Naive B cell (primary cell): ENCODE measurements at regions not wholly inside any gene's neighbourhood (a gene's known extent, or its start where the extent isn't known, plus 50 kb on each side); places are given as distances from the start of the nearest gene placed in this dataset.
A peak's percentile ranks its signal among the peaks of the same experiment; 100 is the strongest.

ENCODE experiments used
- ATAC-seq, 2 donors: fragments of 150-1000 bp; cut with Tn5 transposase; 2 replicates each; pipeline ENCODE4 v1.10.0; 2021; ENCODE audit warnings: low read depth in 2 of 2, mild to moderate bottlenecking in 2 of 2, moderate library complexity in 2 of 2
- DNase-seq: peaks from one replicate; pipeline ENCODE4 v3.0.0; 2022
- H3K27ac Mint-ChIP-seq, 6 donors: one replicate each; pipeline ENCODE4 v1.8.0; 2020 to 2022; ENCODE audit warnings: mild to moderate bottlenecking in 6 of 6, mixed read lengths in 6 of 6, moderate library complexity in 5 of 6, inconsistent platforms in 2 of 6
- H3K27me3 Mint-ChIP-seq, 3 donors: one replicate each; pipeline ENCODE4 v1.8.0; 2021 to 2022; ENCODE audit warnings: mixed read lengths in 3 of 3, mild to moderate bottlenecking in 1 of 3
- H3K36me3 Mint-ChIP-seq, 2 donors: one replicate each; pipeline ENCODE4 v1.8.0; 2020 to 2022; ENCODE audit warnings: mixed read lengths in 2 of 2, inconsistent platforms in 1 of 2, mild to moderate bottlenecking in 1 of 2
- H3K4me1 Mint-ChIP-seq, 3 donors: one replicate each; pipeline ENCODE4 v1.8.0; 2020 to 2022; ENCODE audit warnings: mixed read lengths in 3 of 3, inconsistent platforms in 1 of 3, mild to moderate bottlenecking in 1 of 3, moderate library complexity in 1 of 3
- H3K4me3 Mint-ChIP-seq, 8 donors: one replicate each; pipeline ENCODE4 v1.8.0; 2020 to 2022; ENCODE audit warnings: mild to moderate bottlenecking in 8 of 8, mixed read lengths in 8 of 8, moderate library complexity in 8 of 8, inconsistent platforms in 2 of 8
- H3K9me3 Mint-ChIP-seq, 7 donors: one replicate each; pipeline ENCODE4 v1.8.0; 2020 to 2022; ENCODE audit warnings: mixed read lengths in 7 of 7, mild to moderate bottlenecking in 5 of 7, inconsistent platforms in 2 of 7, moderate library complexity in 1 of 7

DNA sequence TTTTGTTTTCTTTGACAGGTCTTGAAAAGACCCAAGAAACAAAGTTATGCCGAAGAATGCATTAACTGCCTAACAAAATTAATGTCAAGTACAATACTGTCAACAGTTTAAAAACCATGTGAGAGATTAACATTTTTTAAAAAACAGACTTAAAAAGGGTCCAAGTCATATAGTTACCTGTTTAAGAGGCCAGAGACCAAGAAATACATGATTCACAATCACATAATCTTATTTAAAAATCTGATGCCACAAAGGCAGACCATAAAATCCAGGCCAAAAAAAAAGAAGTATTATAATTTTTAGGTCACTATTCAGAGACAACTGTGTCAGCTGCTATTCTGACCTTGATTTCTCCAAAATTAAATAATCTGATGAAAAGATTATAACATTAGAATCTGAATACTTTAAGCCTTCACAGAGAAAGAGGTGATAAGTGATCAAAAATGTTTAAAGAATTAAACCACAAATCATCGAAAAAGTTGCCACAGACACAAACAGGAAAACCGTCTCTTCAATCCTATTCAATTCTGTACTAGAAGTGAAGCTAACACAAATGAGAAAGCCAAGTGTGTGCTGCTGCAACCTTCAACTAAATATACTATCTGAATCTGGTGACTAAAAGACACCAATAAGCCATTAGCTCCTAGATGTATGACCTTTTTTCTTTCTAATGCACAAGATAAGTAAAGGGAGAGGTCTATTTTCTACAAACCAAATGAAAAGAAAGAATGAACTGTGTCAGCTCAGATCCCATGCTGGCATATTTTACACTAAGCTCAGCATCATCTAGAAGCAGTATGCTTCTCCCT is 286.0 kb downstream of the ZEB2 start:
- ATAC-seq (no peak), DNase-seq (no peak)
- peaks cover 0 to 8% of the 10 kb centered on the region in 2 donors for H3K36me3 Mint-ChIP-seq
- H3K9me3 Mint-ChIP-seq = no peaks in the 10 kb centered on the region
- H3K27ac Mint-ChIP-seq = peak overlapping the region in 2 of 6 donors; percentile 7 to 44
- peaks cover 41 to 51% (median 43%) of the 10 kb centered on the region in 3 donors for H3K4me1 Mint-ChIP-seq
- no peaks in the 10 kb centered on the region for H3K27me3 Mint-ChIP-seq
- H3K4me3 Mint-ChIP-seq = no peak overlapping the region

DNA sequence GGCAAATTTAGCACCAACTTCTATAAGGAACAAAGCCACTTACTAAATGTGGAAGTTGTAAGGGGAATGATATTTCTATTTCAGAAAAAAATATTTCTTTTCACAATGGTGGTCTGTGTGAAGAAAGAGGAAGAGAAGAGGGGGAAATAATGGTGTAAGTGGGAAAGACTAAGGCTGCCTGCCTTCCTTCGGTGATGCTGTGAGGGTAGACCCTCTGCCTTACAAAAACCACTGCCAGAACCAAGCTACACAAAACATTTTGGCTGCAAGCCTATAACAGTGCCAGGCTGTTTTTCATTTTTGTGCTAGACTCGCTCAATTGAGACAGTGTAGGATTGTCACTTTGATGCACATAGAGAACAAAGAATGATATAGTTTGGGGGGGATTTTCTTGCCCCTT is 286.6 kb downstream of the ZEB2 start:
- Mint-ChIP-seq H3K9me3 (no peaks in the 10 kb centered on the region), H3K27me3 (no peaks in the 10 kb centered on the region), H3K27ac (peak overlapping the region in 3 of 6 donors; percentile 28 to 73 (median 44)), H3K36me3 (peaks cover 0 to 10% of the 10 kb centered on the region in 2 donors), H3K4me3 (peak overlapping the region in 1 of 8 donors; percentile 44), H3K4me1 (peaks cover 35 to 45% (median 37%) of the 10 kb centered on the region in 3 donors)
- ATAC-seq (peak in 1 of 2 donors; percentile 27), DNase-seq (no peak)

DNA sequence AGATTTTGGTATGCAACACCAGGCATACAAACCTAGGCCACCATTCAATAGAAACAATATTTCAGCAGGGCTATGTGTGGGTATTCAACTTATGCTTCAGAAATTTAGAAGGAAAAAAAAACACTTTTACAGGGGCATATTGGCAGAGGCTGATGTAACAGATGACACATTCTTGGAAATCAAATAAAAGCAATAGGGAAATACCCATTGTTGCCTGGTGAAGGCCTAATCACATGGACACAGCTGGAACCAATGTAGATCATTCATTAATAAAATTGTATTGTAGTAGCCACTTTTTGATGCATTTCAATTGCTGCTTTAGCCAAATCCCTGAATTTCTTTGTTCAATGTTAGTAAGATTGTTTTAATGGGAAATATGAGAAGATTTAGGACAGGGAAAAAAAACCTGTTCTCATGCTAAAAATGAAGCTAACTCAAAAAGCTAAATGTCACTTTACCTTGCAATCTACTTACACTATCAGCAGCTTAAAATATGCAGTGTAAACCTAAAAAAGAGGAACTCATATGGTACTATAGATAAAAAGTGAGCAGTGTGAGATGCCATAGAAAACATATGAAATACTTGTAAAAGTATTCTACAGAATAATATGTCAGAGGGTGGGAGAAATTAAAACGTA is 289.4 kb downstream of the ZEB2 start:
- peaks cover 0 to 1% (median 0%) of the 10 kb centered on the region in 7 donors for H3K9me3 Mint-ChIP-seq
- no peak overlapping the region for H3K4me3 Mint-ChIP-seq
- H3K27ac Mint-ChIP-seq = no peak overlapping the region
- no peak for DNase-seq
- H3K4me1 Mint-ChIP-seq = peaks cover 19 to 21% (median 21%) of the 10 kb centered on the region in 3 donors
- no peaks in the 10 kb centered on the region for H3K27me3 Mint-ChIP-seq
- peak; percentile 32 to 53 for ATAC-seq
- H3K36me3 Mint-ChIP-seq = peaks cover 0 to 14% of the 10 kb centered on the region in 2 donors

DNA sequence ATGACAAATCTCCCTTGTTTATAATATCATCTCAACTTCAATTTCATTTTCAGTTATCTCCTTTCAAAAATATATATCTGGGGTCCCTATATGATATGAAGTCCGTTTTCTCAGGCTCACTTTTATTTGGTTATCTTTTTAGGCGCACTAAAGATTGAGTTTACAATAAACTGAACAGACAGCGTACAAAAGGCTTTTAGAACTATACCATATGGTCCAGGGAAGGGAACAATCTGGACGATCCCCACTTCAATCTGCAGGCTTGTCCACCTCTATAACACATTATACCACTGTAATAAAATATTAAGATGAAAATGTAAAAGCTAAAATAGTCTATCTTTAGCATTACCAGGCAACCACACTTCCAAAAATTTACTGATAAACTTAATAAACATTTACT is 289.9 kb downstream of the ZEB2 start:
- no peaks in the 10 kb centered on the region for H3K27me3 Mint-ChIP-seq
- no peak overlapping the region for H3K4me3 Mint-ChIP-seq
- peaks cover 0 to 1% (median 0%) of the 10 kb centered on the region in 7 donors for H3K9me3 Mint-ChIP-seq
- no peak overlapping the region for H3K27ac Mint-ChIP-seq
- DNase-seq (no peak), ATAC-seq (no peak)
- peaks cover 0 to 14% of the 10 kb centered on the region in 2 donors for H3K36me3 Mint-ChIP-seq
- peaks cover 17 to 21% (median 21%) of the 10 kb centered on the region in 3 donors for H3K4me1 Mint-ChIP-seq

DNA sequence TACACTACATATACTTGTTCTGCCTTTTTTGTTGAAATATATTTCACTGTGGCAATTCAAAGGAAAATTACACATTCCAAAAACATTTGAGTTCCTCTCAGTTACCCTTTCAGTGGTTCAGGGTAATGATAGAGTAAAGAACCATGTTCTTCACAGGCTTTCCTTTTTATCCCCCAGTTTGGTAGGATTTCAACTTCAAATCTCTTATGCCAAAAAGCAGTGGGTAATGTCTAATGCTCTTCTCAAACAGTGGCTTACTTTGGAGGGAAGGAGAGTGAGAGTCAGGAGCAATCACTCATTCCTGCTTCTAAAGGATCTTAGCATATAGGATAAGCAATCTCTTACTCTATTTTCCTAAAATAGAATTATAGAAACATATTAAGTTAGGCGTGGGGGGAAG is 290.6 kb downstream of the ZEB2 start:
- DNase-seq = no peak
- H3K4me3 Mint-ChIP-seq = no peak overlapping the region
- H3K4me1 Mint-ChIP-seq = peaks cover 10 to 18% (median 18%) of the 10 kb centered on the region in 3 donors
- no peak overlapping the region for H3K27ac Mint-ChIP-seq
- H3K36me3 Mint-ChIP-seq = peaks cover 0 to 14% of the 10 kb centered on the region in 2 donors
- ATAC-seq = no peak
- peaks cover 0 to 1% (median 0%) of the 10 kb centered on the region in 7 donors for H3K9me3 Mint-ChIP-seq
- H3K27me3 Mint-ChIP-seq = no peaks in the 10 kb centered on the region

DNA sequence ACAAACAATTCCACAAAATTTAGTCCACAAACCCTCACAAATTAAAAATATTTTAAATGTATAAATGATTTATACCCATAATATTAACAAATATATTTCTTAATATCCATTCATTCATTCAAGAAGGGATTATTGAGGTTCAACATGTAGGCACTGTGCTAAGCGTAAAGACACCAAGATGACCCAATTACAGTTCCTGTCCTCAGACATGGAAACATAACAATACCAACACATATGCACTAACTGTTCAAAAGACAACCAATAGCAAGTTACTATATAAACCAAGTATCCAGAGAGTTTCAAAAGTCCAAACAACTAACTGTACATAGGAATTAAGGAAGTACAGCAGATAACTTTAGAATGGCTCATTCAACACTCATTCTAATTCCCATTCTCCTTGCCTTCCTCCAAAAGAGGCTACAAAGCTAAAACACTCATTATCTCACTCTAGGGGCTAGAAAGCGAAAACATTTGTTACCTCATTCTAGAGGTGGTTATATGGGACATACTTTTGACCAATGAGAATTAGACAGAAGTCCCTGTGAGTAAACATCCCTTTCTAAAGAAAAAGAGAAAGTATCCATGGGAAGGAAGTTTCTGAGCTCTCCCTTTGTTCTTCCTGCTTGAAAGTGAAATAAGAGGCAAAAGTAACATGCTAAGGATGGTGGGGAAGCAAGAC is 292.4 kb downstream of the ZEB2 start:
- Mint-ChIP-seq H3K4me3 (no peak overlapping the region), H3K4me1 (peaks cover 6 to 9% (median 7%) of the 10 kb centered on the region in 3 donors), H3K27me3 (no peaks in the 10 kb centered on the region)

DNA sequence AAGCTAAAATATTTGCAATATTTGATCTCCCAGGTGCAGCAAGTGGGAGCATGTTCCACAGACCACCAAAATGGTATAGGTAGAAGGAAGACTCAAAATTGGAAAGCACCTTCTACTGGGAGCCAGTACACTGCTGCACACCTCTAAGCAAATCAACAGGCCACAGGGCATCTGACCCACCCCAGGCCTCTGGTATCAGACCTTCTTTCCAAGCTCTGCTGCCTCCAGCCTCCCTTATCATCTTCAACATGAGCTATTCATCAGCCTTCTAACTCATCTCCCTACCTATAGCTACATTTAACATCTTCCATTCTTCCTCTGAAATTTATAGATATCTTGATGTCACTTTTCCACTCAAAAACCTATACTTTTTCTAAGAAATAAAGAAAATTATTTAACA is 294.8 kb downstream of the ZEB2 start:
- peaks cover 0 to 9% of the 10 kb centered on the region in 2 donors for H3K36me3 Mint-ChIP-seq
- H3K4me1 Mint-ChIP-seq = no peaks in the 10 kb centered on the region
- no peak overlapping the region for H3K4me3 Mint-ChIP-seq
- no peak for DNase-seq
- ATAC-seq = no peak
- H3K9me3 Mint-ChIP-seq = peaks cover 0 to 1% (median 0%) of the 10 kb centered on the region in 7 donors
- H3K27me3 Mint-ChIP-seq = no peaks in the 10 kb centered on the region
- H3K27ac Mint-ChIP-seq = peak overlapping the region in 1 of 6 donors; percentile 20

More for the DNA sequence above, 292.4 kb downstream of the ZEB2 start:
- peaks cover 0 to 1% (median 0%) of the 10 kb centered on the region in 7 donors for H3K9me3 Mint-ChIP-seq
- ATAC-seq (no peak), DNase-seq (no peak)
- H3K27ac Mint-ChIP-seq = no peak overlapping the region
- peaks cover 0 to 9% of the 10 kb centered on the region in 2 donors for H3K36me3 Mint-ChIP-seq

DNA sequence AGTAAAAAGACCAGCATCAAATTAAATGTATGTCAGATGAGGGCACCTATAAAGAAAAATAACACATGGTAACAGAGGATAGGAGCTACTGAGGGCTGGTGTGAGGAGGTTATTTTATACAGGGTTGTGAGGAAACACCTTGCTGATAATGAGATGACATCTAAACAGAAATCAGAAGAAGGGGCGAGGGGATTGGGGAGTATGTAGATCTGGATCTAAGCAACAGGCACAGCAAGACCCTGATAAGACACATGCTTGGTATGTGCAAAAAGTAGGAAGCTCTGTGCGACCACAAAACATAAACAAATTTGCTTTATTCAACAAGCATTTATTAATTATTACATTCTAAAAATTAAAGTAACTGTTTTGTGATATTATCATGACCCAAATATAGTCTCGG is 295.4 kb downstream of the ZEB2 start:
- Mint-ChIP-seq H3K4me3 (no peak overlapping the region), H3K4me1 (no peaks in the 10 kb centered on the region), H3K27ac (no peak overlapping the region), H3K36me3 (peaks cover 0 to 9% of the 10 kb centered on the region in 2 donors), H3K27me3 (no peaks in the 10 kb centered on the region), H3K9me3 (peaks cover 0 to 1% (median 0%) of the 10 kb centered on the region in 7 donors)
- ATAC-seq (no peak), DNase-seq (no peak)

DNA sequence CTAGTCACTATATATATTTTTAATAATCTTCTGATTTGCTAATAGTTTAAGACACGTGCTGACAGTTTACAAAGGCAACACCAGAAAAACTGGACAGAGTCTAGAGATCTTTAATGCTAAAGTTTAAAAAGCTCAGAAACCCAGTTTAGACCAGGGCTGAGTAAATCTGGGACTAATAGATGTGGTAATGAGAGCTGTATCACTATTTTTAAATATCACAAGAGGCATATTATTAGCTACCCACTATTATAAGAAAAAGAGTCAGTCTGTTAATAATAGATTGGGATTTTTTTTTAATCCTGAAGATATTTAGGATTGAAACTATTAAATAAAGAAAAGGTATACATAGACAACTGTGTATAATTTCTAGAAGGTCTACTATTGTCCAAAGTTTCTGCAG is 299.9 kb downstream of the ZEB2 start:
- Mint-ChIP-seq H3K9me3 (no peaks in the 10 kb centered on the region), H3K27ac (no peak overlapping the region), H3K4me1 (peaks cover 5 to 10% (median 7%) of the 10 kb centered on the region in 3 donors), H3K27me3 (no peaks in the 10 kb centered on the region), H3K4me3 (no peak overlapping the region), H3K36me3 (no peaks in the 10 kb centered on the region)
- ATAC-seq (no peak), DNase-seq (no peak)

DNA sequence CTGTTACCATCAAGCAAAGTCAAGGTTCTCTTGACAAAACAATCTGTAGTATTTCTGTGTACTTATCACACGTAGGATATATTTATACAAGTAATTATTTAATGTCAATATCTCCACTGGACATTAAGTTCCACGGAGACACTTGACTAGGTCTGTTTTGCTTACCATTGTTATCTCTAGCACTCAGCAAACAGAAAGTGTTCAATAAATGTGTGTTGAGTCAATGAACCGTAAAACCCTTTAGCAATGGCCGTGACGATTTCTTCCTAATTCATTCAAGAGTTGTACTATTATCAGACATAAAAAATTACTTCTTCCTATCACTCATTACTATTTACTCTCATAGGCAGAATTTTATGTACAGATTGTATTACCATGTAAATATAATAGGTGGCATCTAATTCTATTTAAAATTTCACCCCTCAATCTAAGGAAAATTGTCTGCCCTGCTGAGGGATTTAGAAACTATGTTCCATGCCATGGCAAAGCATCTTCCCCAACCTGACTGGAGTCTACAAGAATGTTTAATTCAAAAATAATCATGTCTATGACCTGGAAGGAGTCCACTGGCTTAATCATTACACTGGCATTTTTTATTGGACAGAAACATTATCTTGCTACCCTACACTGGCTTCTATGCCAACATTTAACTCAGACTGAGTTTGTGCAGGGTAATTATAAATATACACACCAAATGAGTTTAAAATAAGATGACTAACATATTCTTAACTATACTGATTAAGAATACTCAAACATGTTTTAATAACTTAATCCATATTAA is 301.9 kb downstream of the ZEB2 start:
- peaks cover 5 to 16% (median 13%) of the 10 kb centered on the region in 3 donors for H3K4me1 Mint-ChIP-seq
- DNase-seq = no peak

DNA sequence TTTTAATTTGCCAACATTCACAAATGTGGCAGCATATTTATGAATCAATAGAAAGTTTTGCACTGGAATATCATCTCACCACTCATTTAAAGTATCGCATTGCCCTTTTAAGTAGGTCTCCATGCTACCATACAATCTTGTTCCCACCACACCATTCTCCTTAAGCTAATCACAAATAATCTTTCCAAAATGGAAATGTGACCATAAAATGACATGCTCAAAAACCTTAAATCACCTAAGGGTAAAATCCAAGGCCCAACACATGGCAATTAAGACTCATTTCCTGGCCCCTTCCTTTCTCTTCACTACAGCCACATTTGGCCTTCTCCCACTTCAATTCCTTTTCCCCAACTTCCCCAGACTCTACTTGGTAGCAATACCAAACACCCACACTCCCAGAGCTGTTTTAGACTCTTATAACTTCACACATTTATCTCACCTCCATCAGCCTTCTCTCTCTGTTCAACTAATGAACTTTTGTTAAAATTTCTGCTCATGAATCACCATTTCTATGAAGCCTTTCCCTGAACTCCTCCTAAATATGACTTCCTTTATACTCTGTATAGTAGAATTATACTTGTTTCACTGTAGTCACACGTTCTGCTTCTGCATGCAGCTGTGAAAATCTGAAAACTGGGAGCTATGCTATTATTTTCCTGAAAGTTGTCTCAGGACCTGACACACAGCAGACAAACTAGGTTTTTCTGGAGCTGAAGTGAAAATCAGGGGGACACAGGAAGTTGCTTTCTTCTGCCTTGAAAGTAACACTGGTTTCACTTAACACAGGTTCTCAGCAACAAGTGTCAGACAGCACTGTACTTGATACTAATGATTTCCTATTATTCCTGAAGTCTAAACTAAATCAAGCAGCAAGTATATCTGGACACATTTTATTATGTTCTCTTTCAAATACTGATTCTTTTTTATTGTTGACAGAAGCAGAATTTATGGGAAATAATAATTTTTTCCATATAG is 303.9 kb downstream of the ZEB2 start:
- peak; percentile 37 to 42 for ATAC-seq
- H3K9me3 Mint-ChIP-seq = no peaks in the 10 kb centered on the region
- DNase-seq = no peak
- peaks cover 5 to 16% (median 13%) of the 10 kb centered on the region in 3 donors for H3K4me1 Mint-ChIP-seq
- peak overlapping the region in 1 of 8 donors; percentile 0 for H3K4me3 Mint-ChIP-seq
- no peaks in the 10 kb centered on the region for H3K27me3 Mint-ChIP-seq
- no peaks in the 10 kb centered on the region for H3K36me3 Mint-ChIP-seq
- peak overlapping the region in 5 of 6 donors; percentile 11 to 84 (median 49) for H3K27ac Mint-ChIP-seq

More for the DNA sequence above, 301.9 kb downstream of the ZEB2 start:
- H3K27me3 Mint-ChIP-seq = no peaks in the 10 kb centered on the region
- no peak for ATAC-seq
- H3K27ac Mint-ChIP-seq = no peak overlapping the region
- H3K36me3 Mint-ChIP-seq = no peaks in the 10 kb centered on the region
- H3K9me3 Mint-ChIP-seq = no peaks in the 10 kb centered on the region
- no peak overlapping the region for H3K4me3 Mint-ChIP-seq

DNA sequence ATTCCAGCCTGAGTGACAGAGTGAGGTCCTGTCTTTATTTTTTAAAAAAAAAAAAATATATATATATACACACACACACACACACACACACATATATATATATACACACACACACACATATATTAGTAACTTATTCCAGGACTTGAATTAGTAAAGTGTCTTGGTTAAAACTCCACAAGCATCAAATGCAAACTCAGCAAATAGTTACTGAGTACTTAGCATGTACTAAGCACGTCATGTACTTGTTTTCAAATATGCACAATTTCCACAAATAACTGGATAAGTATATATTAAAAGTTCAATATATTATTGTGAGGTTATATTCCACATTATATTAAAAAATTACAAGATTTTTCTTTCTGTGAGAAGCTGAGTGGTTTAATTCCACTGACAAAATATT is 304.7 kb downstream of the ZEB2 start:
- no peaks in the 10 kb centered on the region for H3K9me3 Mint-ChIP-seq
- ATAC-seq (no peak), DNase-seq (no peak)
- no peak overlapping the region for H3K4me3 Mint-ChIP-seq
- H3K27ac Mint-ChIP-seq = no peak overlapping the region
- H3K36me3 Mint-ChIP-seq = no peaks in the 10 kb centered on the region
- H3K4me1 Mint-ChIP-seq = peaks cover 5 to 16% (median 13%) of the 10 kb centered on the region in 3 donors
- no peaks in the 10 kb centered on the region for H3K27me3 Mint-ChIP-seq
